ENCODE measurements at regions not wholly inside any gene's neighbourhood (a gene's known extent, or its start where the extent isn't known, plus 50 kb on each side); places are given as distances from the start of the nearest gene placed in this dataset.

GRCh38 chr5:6937677-6938076 is 224.4 kb downstream of the TENT4A start:
- TF ChIP-seq TAF1 (IDR thresholded peaks at IDR 0.05; ENCODE audit: low read depth) (no peak), NFIC (IDR thresholded peaks at IDR 0.05) (no peak), MAX (IDR thresholded peaks at IDR 0.05) (no peak), TEAD4 (IDR thresholded peaks at IDR 0.05) (no peak), REST (IDR thresholded peaks at IDR 0.05; ENCODE audit: low read depth) (no peak), TCF12 (IDR thresholded peaks at IDR 0.05; ENCODE audit: low read depth) (no peak), CREB1 (IDR thresholded peaks at IDR 0.05; ENCODE audit: low read depth) (no peak), EGR1 (IDR thresholded peaks at IDR 0.05) (no peak), RAD21 (IDR thresholded peaks at IDR 0.05; ENCODE audit: low read depth) (no peak), ZBTB7A (IDR thresholded peaks at IDR 0.05; ENCODE audit: low read depth) (no peak), EP300 (IDR thresholded peaks at IDR 0.05; ENCODE audit: borderline replicate concordance) (no peak), FOXM1 (IDR thresholded peaks at IDR 0.05; ENCODE audit: borderline replicate concordance, low read depth) (no peak), CEBPB (IDR thresholded peaks at IDR 0.05) (no peak), YY1 (IDR thresholded peaks at IDR 0.05; ENCODE audit: low read depth) (no peak), USF1 (IDR thresholded peaks at IDR 0.05) (no peak)

DNA sequence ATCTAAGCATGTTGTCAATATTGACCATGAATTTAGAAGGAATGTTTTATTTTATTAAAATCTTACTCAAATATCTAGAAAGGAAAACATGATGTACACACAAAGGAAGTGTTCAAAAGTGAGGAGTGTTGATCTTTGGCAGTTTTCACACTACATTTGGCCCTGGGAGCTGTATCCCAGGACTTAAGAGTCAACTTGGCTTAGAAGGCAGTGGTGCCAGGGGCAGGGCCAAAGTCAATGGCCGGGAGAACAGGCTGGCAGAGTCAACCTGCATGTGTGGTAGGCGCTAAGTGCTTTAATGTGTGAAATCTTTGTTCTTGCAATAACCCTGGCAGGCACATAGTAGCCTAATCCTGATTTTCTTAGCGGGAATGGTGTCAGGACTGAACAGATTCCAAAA is 228.4 kb downstream of the TENT4A start:
- no peak for TF ChIP-seq RAD21 (IDR thresholded peaks at IDR 0.05; ENCODE audit: low read depth)
- TF ChIP-seq TAF1 (IDR thresholded peaks at IDR 0.05; ENCODE audit: low read depth) = no peak
- TF ChIP-seq ZBTB7A (IDR thresholded peaks at IDR 0.05; ENCODE audit: low read depth) = no peak
- TF ChIP-seq NFIC (IDR thresholded peaks at IDR 0.05) = no peak
- no peak for TF ChIP-seq REST (IDR thresholded peaks at IDR 0.05; ENCODE audit: low read depth)
- no peak for TF ChIP-seq USF1 (IDR thresholded peaks at IDR 0.05)
- no peak for TF ChIP-seq EGR1 (IDR thresholded peaks at IDR 0.05)
- TF ChIP-seq YY1 (IDR thresholded peaks at IDR 0.05; ENCODE audit: low read depth) = no peak
- TF ChIP-seq CREB1 (IDR thresholded peaks at IDR 0.05; ENCODE audit: low read depth) = no peak
- no peak for TF ChIP-seq TEAD4 (IDR thresholded peaks at IDR 0.05)
- no peak for TF ChIP-seq TCF12 (IDR thresholded peaks at IDR 0.05; ENCODE audit: low read depth)
- no peak for TF ChIP-seq EP300 (IDR thresholded peaks at IDR 0.05; ENCODE audit: borderline replicate concordance)
- no peak for TF ChIP-seq MAX (IDR thresholded peaks at IDR 0.05)
- no peak for TF ChIP-seq FOXM1 (IDR thresholded peaks at IDR 0.05; ENCODE audit: borderline replicate concordance, low read depth)
- TF ChIP-seq CEBPB (IDR thresholded peaks at IDR 0.05) = no peak

- no peak for TF ChIP-seq TCF12 (IDR thresholded peaks at IDR 0.05; ENCODE audit: low read depth)
- TF ChIP-seq CEBPB (IDR thresholded peaks at IDR 0.05) = no peak
- no peak for TF ChIP-seq RAD21 (IDR thresholded peaks at IDR 0.05; ENCODE audit: low read depth)
- TF ChIP-seq MAX (IDR thresholded peaks at IDR 0.05) = no peak
- no peak for TF ChIP-seq CREB1 (IDR thresholded peaks at IDR 0.05; ENCODE audit: low read depth)
- no peak for TF ChIP-seq USF1 (IDR thresholded peaks at IDR 0.05)
- no peak for TF ChIP-seq NFIC (IDR thresholded peaks at IDR 0.05)
- TF ChIP-seq EP300 (IDR thresholded peaks at IDR 0.05; ENCODE audit: borderline replicate concordance) = no peak
- TF ChIP-seq FOXM1 (IDR thresholded peaks at IDR 0.05; ENCODE audit: borderline replicate concordance, low read depth) = no peak
- no peak for TF ChIP-seq EGR1 (IDR thresholded peaks at IDR 0.05)
- TF ChIP-seq YY1 (IDR thresholded peaks at IDR 0.05; ENCODE audit: low read depth) = no peak
- no peak for TF ChIP-seq ZBTB7A (IDR thresholded peaks at IDR 0.05; ENCODE audit: low read depth)
- TF ChIP-seq TAF1 (IDR thresholded peaks at IDR 0.05; ENCODE audit: low read depth) = no peak
- no peak for TF ChIP-seq TEAD4 (IDR thresholded peaks at IDR 0.05)
- TF ChIP-seq REST (IDR thresholded peaks at IDR 0.05; ENCODE audit: low read depth) = no peak
Observed at GRCh38 chr5:6943197-6944112, 230.2 kb downstream of the TENT4A start.

Measured in Ishikawa (cell line).